ENCODE measurements at regions not wholly inside any gene's neighbourhood (a gene's known extent, or its start where the extent isn't known, plus 50 kb on each side); places are given as distances from the start of the nearest gene placed in this dataset.
"Not testable (repeated sequence)": the region's sequence is repeated elsewhere in the genome, so short reads cannot be mapped to it uniquely, and the experiment has no call there.

GRCh38 chr13:46498650-46499049 is 54.3 kb upstream of the LRCH1 start:
- DNase-seq = no peak

GRCh38 chr13:46496086-46496485 is 56.9 kb upstream of the LRCH1 start:
- DNase-seq = no peak

GRCh38 chr13:46495651-46496050 is 57.3 kb upstream of the LRCH1 start:
- DNase-seq = no peak

- DNase-seq = no peak
Observed at GRCh38 chr13:46495066-46495465, 57.9 kb upstream of the LRCH1 start.

- peak; percentile 43 for DNase-seq
Observed at GRCh38 chr13:46492946-46493345, 60.0 kb upstream of the LRCH1 start.

- no peak for DNase-seq
Observed at GRCh38 chr13:46491641-46492040, 61.3 kb upstream of the LRCH1 start.

GRCh38 chr13:46490713-46491112 is 62.3 kb upstream of the LRCH1 start:
- not testable (repeated sequence) for DNase-seq

- DNase-seq = no peak
Observed at GRCh38 chr13:46490129-46490528, 62.8 kb upstream of the LRCH1 start.

GRCh38 chr13:46489586-46490023 is 63.4 kb upstream of the LRCH1 start:
- no peak for DNase-seq

GRCh38 chr13:46487748-46488147 is 65.2 kb upstream of the LRCH1 start:
- no peak for DNase-seq

GRCh38 chr13:46486270-46486669 is 66.7 kb upstream of the LRCH1 start:
- no peak for DNase-seq

- no peak for DNase-seq
Observed at GRCh38 chr13:46484561-46484960, 68.4 kb upstream of the LRCH1 start.

- DNase-seq = no peak
Observed at GRCh38 chr13:46481166-46481565, 71.8 kb upstream of the LRCH1 start.

GRCh38 chr13:46480131-46480530 is 72.8 kb upstream of the LRCH1 start:
- DNase-seq = no peak

- DNase-seq = no peak
Observed at GRCh38 chr13:46479691-46480090, 73.3 kb upstream of the LRCH1 start.

- DNase-seq = no peak
Observed at GRCh38 chr13:46479283-46479682, 73.7 kb upstream of the LRCH1 start.

- DNase-seq = no peak
Observed at GRCh38 chr13:46478651-46479050, 74.3 kb upstream of the LRCH1 start.

GRCh38 chr13:46476174-46476573 is 76.8 kb upstream of the LRCH1 start:
- DNase-seq = no peak

- no peak for DNase-seq
Observed at GRCh38 chr13:46475541-46475991, 77.4 kb upstream of the LRCH1 start.

GRCh38 chr13:46473806-46474205 is 79.2 kb upstream of the LRCH1 start:
- DNase-seq = no peak

- no peak for DNase-seq
Observed at GRCh38 chr13:46472384-46472783, 80.6 kb upstream of the LRCH1 start.

GRCh38 chr13:46469699-46470098 is 82.6 kb upstream of the RUBCNL start:
- not testable (repeated sequence) for DNase-seq

GRCh38 chr13:46468570-46469463 is 81.8 kb upstream of the RUBCNL start:
- no peak for DNase-seq

GRCh38 chr13:46467694-46468093 is 80.6 kb upstream of the RUBCNL start:
- DNase-seq = not testable (repeated sequence)
